WTC11 (cell line): ENCODE measurements at regions not wholly inside any gene's neighbourhood (a gene's known extent, or its start where the extent isn't known, plus 50 kb on each side); places are given as distances from the start of the nearest gene placed in this dataset.

Experiments
- ATAC-seq: fragments of 200-7000 bp; cut with Tn5 transposase; 2 replicates; pipeline ENCODE4 v1.10.0; 2021; ENCODE audit warnings: mild to moderate bottlenecking, moderate library complexity
- CTCF ChIA-PET: fragments of 300-600 bp; sonication (Branson Sonifier 250); formaldehyde crosslinking; loops from one replicate; lab custom pipeline; 2021; ENCODE audit warnings: antibody characterized with exemption; lab: Charles Lee
- POLR2A ChIA-PET: fragments of 350-600 bp; sonication (Branson Sonifier 250); formaldehyde crosslinking; loops from one replicate; lab custom pipeline; 2021; ENCODE audit warnings: antibody characterized with exemption; lab: Charles Lee
- DNase-seq: peaks from one replicate; pipeline ENCODE4 v3.0.0; 2021; ENCODE audit warnings: low spot score
- H3K27ac Mint-ChIP-seq: 2 replicates; pipeline ENCODE4 v1.8.0; 2021; ENCODE audit warnings: mixed read lengths
- H3K27me3 Mint-ChIP-seq: 2 replicates; pipeline ENCODE4 v1.8.0; 2021; ENCODE audit warnings: low read depth, mild to moderate bottlenecking, moderate library complexity, mixed read lengths
- H3K36me3 Mint-ChIP-seq: 2 replicates; pipeline ENCODE4 v1.8.0; 2021; ENCODE audit warnings: mixed read lengths
- H3K4me1 Mint-ChIP-seq: 2 replicates; pipeline ENCODE4 v1.8.0; 2022; ENCODE audit warnings: mixed read lengths
- H3K4me3 Mint-ChIP-seq: 2 replicates; pipeline ENCODE4 v1.8.0; 2021; ENCODE audit warnings: mild to moderate bottlenecking, moderate library complexity, mixed read lengths
- H3K9me3 Mint-ChIP-seq: 2 replicates; pipeline ENCODE4 v1.8.0; 2021; ENCODE audit warnings: mixed read lengths
- AFF4 ChIP-seq: sonication (generic); formaldehyde crosslinking; IDR thresholded peaks from 2 replicates; pipeline ENCODE4 v1.8.1; 2023; ENCODE audit warnings: mild to moderate bottlenecking, missing genetic modification reagents, borderline replicate concordance
- CREM ChIP-seq: sonication (generic); formaldehyde crosslinking; IDR thresholded peaks from 2 replicates; pipeline ENCODE4 v1.8.1; 2022; ENCODE audit warnings: mild to moderate bottlenecking, missing genetic modification reagents, moderate library complexity
- E2F4 ChIP-seq: sonication (generic); formaldehyde crosslinking; IDR thresholded peaks from 2 replicates; pipeline ENCODE4 v1.8.1; 2022; ENCODE audit warnings: low read depth, mild to moderate bottlenecking, moderate library complexity, missing genetic modification reagents, borderline replicate concordance
- EMX1 ChIP-seq: fragments of 250-450 bp; sonication (Bioruptor Pico); IDR thresholded peaks from 2 replicates; pipeline ENCODE4 v1.8.0; 2021; ENCODE audit warnings: mild to moderate bottlenecking
- ESRRA ChIP-seq: sonication (generic); formaldehyde crosslinking; IDR thresholded peaks from 2 replicates; pipeline ENCODE4 v1.8.1; 2022; ENCODE audit warnings: mild to moderate bottlenecking, missing genetic modification reagents, borderline replicate concordance
- FOXP1 ChIP-seq: sonication (generic); formaldehyde crosslinking; IDR thresholded peaks from 2 replicates; pipeline ENCODE4 v1.8.0; 2022; ENCODE audit warnings: missing genetic modification reagents, mild to moderate bottlenecking, moderate library complexity, borderline replicate concordance
- GRHL2 ChIP-seq: fragments of 250-450 bp; sonication (Bioruptor Pico); IDR thresholded peaks from 2 replicates; pipeline ENCODE4 v1.8.0; 2022; ENCODE audit warnings: mild to moderate bottlenecking, moderate library complexity; ENCODE audit not compliant: insufficient replicate concordance, severe bottlenecking
- GTF2I ChIP-seq: fragments of 250-450 bp; sonication (Bioruptor Pico); conservative IDR thresholded peaks from 2 replicates; pipeline ENCODE4 v1.4.0; 2021; ENCODE audit warnings: mild to moderate bottlenecking
- HMGA2 ChIP-seq: fragments of 250-450 bp; sonication (Bioruptor Pico); IDR thresholded peaks from 2 replicates; pipeline ENCODE4 v1.4.0; 2021; ENCODE audit warnings: mild to moderate bottlenecking, moderate library complexity
- HMGXB4 ChIP-seq: sonication (generic); formaldehyde crosslinking; IDR thresholded peaks from 2 replicates; pipeline ENCODE4 v1.8.1; 2023; ENCODE audit warnings: mild to moderate bottlenecking, moderate library complexity, missing genetic modification reagents
- JAZF1 ChIP-seq: fragments of 250-450 bp; sonication (Bioruptor Pico); IDR thresholded peaks from 2 replicates; pipeline ENCODE4 v1.9.0; 2021; ENCODE audit warnings: moderate library complexity, mild to moderate bottlenecking, inconsistent platforms
- NFE2L1 ChIP-seq: sonication (generic); formaldehyde crosslinking; IDR thresholded peaks from 2 replicates; pipeline ENCODE4 v1.8.1; 2023; ENCODE audit warnings: missing genetic modification reagents
- NR1H2 ChIP-seq: sonication (generic); formaldehyde crosslinking; IDR thresholded peaks from 2 replicates; pipeline ENCODE4 v1.9.0; 2021; ENCODE audit warnings: mild to moderate bottlenecking, moderate library complexity, missing genetic modification reagents
- OVOL2 ChIP-seq: fragments of 250-450 bp; sonication (Bioruptor Pico); IDR thresholded peaks from 2 replicates; pipeline ENCODE4 v1.9.0; 2021; ENCODE audit warnings: mild to moderate bottlenecking, borderline replicate concordance
- PRRX2 ChIP-seq: fragments of 250-450 bp; sonication (Bioruptor Pico); IDR thresholded peaks from 2 replicates; pipeline ENCODE4 v1.8.0; 2021; ENCODE audit warnings: mild to moderate bottlenecking
- RORB ChIP-seq: fragments of 250-450 bp; sonication (Bioruptor Pico); IDR thresholded peaks from 2 replicates; pipeline ENCODE4 v1.9.0; 2021; ENCODE audit warnings: mild to moderate bottlenecking
- TCF7 ChIP-seq: sonication (generic); formaldehyde crosslinking; IDR thresholded peaks from 2 replicates; pipeline ENCODE4 v1.8.0; 2022; ENCODE audit warnings: mild to moderate bottlenecking, low read depth, missing genetic modification reagents, moderate library complexity
- TEAD1 ChIP-seq: sonication (generic); formaldehyde crosslinking; IDR thresholded peaks from 2 replicates; pipeline ENCODE4 v1.8.0; 2022; ENCODE audit warnings: mild to moderate bottlenecking, missing genetic modification reagents
- TEAD4 ChIP-seq: sonication (generic); formaldehyde crosslinking; IDR thresholded peaks from 2 replicates; pipeline ENCODE4 v1.8.0; 2022; ENCODE audit warnings: mild to moderate bottlenecking, missing genetic modification reagents
- ZNF317 ChIP-seq: sonication (generic); formaldehyde crosslinking; IDR thresholded peaks from 2 replicates; pipeline ENCODE4 v1.8.1; 2023; ENCODE audit warnings: low read depth, mild to moderate bottlenecking, moderate library complexity, missing genetic modification reagents, borderline replicate concordance
- ZNF512 ChIP-seq: sonication (generic); formaldehyde crosslinking; IDR thresholded peaks from 2 replicates; pipeline ENCODE4 v1.8.1; 2022; ENCODE audit warnings: missing genetic modification reagents, borderline replicate concordance
- TF ChIP-seq, protein P1 (sequence below): sonication (generic); formaldehyde crosslinking; IDR thresholded peaks from 2 replicates; pipeline ENCODE4 v1.8.1; 2023; ENCODE audit warnings: mild to moderate bottlenecking, missing genetic modification reagents, moderate library complexity
- TF ChIP-seq, protein P2 (sequence below): fragments of 250-450 bp; sonication (Bioruptor Pico); IDR thresholded peaks from 2 replicates; pipeline ENCODE4 v2.1.2; 2022; ENCODE audit warnings: mild to moderate bottlenecking, moderate library complexity
- TF ChIP-seq, protein P3 (sequence below): sonication (generic); formaldehyde crosslinking; IDR thresholded peaks from 2 replicates; pipeline ENCODE4 v1.8.0; 2023; ENCODE audit warnings: missing genetic modification reagents
- TF ChIP-seq, protein P4 (sequence below): sonication (generic); formaldehyde crosslinking; IDR thresholded peaks from 2 replicates; pipeline ENCODE4 v1.8.0; 2022; ENCODE audit warnings: mild to moderate bottlenecking, missing genetic modification reagents

GRCh38 chr2:8039732-8040131 lies 642.1 kb upstream of the ID2 start:
- Mint-ChIP-seq H3K36me3 (peaks cover 8% of the 10 kb centered on the region), H3K27me3 (no peaks in the 10 kb centered on the region), H3K4me3 (no peak overlapping the region), H3K4me1 (no peaks in the 10 kb centered on the region), H3K27ac (no peak overlapping the region), H3K9me3 (peaks cover 16% of the 10 kb centered on the region)
- TF ChIP-seq ZNF317 (CRISPR knock-in tag) (no peak), FOXP1 (CRISPR knock-in tag) (no peak), NR1H2 (CRISPR knock-in tag) (no peak), GTF2I (CRISPR knock-in tag) (no peak), JAZF1 (CRISPR knock-in tag) (no peak)
- TF ChIP-seq, protein P1, sequence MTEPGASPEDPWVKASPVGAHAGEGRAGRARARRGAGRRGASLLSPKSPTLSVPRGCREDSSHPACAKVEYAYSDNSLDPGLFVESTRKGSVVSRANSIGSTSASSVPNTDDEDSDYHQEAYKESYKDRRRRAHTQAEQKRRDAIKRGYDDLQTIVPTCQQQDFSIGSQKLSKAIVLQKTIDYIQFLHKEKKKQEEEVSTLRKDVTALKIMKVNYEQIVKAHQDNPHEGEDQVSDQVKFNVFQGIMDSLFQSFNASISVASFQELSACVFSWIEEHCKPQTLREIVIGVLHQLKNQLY (CRISPR knock-in tag), result no peak
- POLR2A ChIA-PET, result no interaction called here
- no peak for DNase-seq
- CTCF ChIA-PET, result no interaction called here
- no peak for ATAC-seq

GRCh38 chr2:8043295-8043694 lies 638.6 kb upstream of the ID2 start:
- H3K4me1 Mint-ChIP-seq, result no peaks in the 10 kb centered on the region; the same call in 1 of the 2 replicates
- POLR2A ChIA-PET, result no interaction called here
- H3K9me3 Mint-ChIP-seq, result peaks cover 24% of the 10 kb centered on the region
- DNase-seq, result no peak
- CTCF ChIA-PET, result no interaction called here
- no peaks in the 10 kb centered on the region for H3K27me3 Mint-ChIP-seq
- no peak overlapping the region for H3K27ac Mint-ChIP-seq
- no peak for TF ChIP-seq HMGA2
- no peak for TF ChIP-seq EMX1 (CRISPR knock-in tag)
- TF ChIP-seq, protein P2, sequence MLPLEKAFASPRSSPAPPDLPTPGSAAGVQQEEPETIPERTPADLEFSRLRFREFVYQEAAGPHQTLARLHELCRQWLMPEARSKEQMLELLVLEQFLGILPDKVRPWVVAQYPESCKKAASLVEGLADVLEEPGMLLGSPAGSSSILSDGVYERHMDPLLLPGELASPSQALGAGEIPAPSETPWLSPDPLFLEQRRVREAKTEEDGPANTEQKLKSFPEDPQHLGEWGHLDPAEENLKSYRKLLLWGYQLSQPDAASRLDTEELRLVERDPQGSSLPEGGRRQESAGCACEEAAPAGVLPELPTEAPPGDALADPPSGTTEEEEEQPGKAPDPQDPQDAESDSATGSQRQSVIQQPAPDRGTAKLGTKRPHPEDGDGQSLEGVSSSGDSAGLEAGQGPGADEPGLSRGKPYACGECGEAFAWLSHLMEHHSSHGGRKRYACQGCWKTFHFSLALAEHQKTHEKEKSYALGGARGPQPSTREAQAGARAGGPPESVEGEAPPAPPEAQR (CRISPR knock-in tag), result no peak
- TF ChIP-seq PRRX2 (CRISPR knock-in tag), result no peak
- no peak for TF ChIP-seq GRHL2 (CRISPR knock-in tag)
- no peak for TF ChIP-seq E2F4 (CRISPR knock-in tag)
- TF ChIP-seq ZNF512 (CRISPR knock-in tag), result no peak
- no peak for TF ChIP-seq NFE2L1 (CRISPR knock-in tag)
- TF ChIP-seq TEAD1 (CRISPR knock-in tag), result no peak
- TF ChIP-seq ESRRA (CRISPR knock-in tag), result no peak
- no peak for TF ChIP-seq OVOL2 (CRISPR knock-in tag)
- TF ChIP-seq, protein P3, sequence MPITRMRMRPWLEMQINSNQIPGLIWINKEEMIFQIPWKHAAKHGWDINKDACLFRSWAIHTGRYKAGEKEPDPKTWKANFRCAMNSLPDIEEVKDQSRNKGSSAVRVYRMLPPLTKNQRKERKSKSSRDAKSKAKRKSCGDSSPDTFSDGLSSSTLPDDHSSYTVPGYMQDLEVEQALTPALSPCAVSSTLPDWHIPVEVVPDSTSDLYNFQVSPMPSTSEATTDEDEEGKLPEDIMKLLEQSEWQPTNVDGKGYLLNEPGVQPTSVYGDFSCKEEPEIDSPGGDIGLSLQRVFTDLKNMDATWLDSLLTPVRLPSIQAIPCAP (CRISPR knock-in tag), result no peak
- TF ChIP-seq CREM, result no peak
- TF ChIP-seq TCF7 (CRISPR knock-in tag), result no peak
- no peak for TF ChIP-seq FOXP1 (CRISPR knock-in tag)
- no peak for TF ChIP-seq AFF4 (CRISPR knock-in tag)
- TF ChIP-seq HMGXB4, result no peak
- TF ChIP-seq, protein P4, sequence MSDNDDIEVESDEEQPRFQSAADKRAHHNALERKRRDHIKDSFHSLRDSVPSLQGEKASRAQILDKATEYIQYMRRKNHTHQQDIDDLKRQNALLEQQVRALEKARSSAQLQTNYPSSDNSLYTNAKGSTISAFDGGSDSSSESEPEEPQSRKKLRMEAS, result no peak
- TF ChIP-seq RORB (CRISPR knock-in tag), result no peak
- no peak for TF ChIP-seq TEAD4
- peaks cover 8% of the 10 kb centered on the region for H3K36me3 Mint-ChIP-seq
- no peak overlapping the region for H3K4me3 Mint-ChIP-seq
- ATAC-seq, result no peak
